Activated CD8-positive, alpha-beta memory T cell treated with anti-CD3 and anti-CD28 coated beads, Interleukin-2, amount 10 ng/mL, durations not matched to agents 7 days and 5 days (primary cell): ENCODE measurements at regions not wholly inside any gene's neighbourhood (a gene's known extent, or its start where the extent isn't known, plus 50 kb on each side); places are given as distances from the start of the nearest gene placed in this dataset.

Experiments used
- ATAC-seq: fragments of 150-1000 bp; cut with Tn5 transposase; one replicate; pipeline ENCODE4 v1.10.0; 2021; ENCODE audit warnings: moderate library complexity
- CTCF ChIA-PET: fragments of 350-600 bp; sonication (Branson Sonifier 250); formaldehyde crosslinking; loops from one replicate; lab custom pipeline; 2021; ENCODE audit warnings: antibody characterized with exemption; lab: Charles Lee
- DNase-seq: peaks from one replicate; pipeline ENCODE4 v3.0.0-alpha.2; 2020
- H3K27ac Mint-ChIP-seq: one replicate; pipeline ENCODE4 v1.8.0; 2021; ENCODE audit warnings: mild to moderate bottlenecking, mixed read lengths
- H3K27me3 Mint-ChIP-seq: one replicate; pipeline ENCODE4 v1.8.0; 2021; ENCODE audit warnings: mixed read lengths
- H3K36me3 Mint-ChIP-seq: one replicate; pipeline ENCODE4 v1.8.0; 2021; ENCODE audit warnings: mild to moderate bottlenecking, mixed read lengths
- H3K4me1 Mint-ChIP-seq: one replicate; pipeline ENCODE4 v1.8.0; 2021; ENCODE audit warnings: mixed read lengths
- H3K4me3 Mint-ChIP-seq: one replicate; pipeline ENCODE4 v1.8.0; 2021; ENCODE audit warnings: mild to moderate bottlenecking, moderate library complexity, mixed read lengths
- H3K9me3 Mint-ChIP-seq: one replicate; pipeline ENCODE4 v1.8.0; 2022; ENCODE audit warnings: low read depth, mixed read lengths

GRCh38 chr7:109308816-109309215, 739.1 kb downstream of the DNAJB9 start:
- no peaks in the 10 kb centered on the region for H3K4me1 Mint-ChIP-seq
- no peaks in the 10 kb centered on the region for H3K27me3 Mint-ChIP-seq
- no peak overlapping the region for H3K4me3 Mint-ChIP-seq
- peaks cover 4% of the 10 kb centered on the region for H3K9me3 Mint-ChIP-seq
- CTCF ChIA-PET: no interaction called here
- no peak for DNase-seq
- no peak for ATAC-seq
- no peak overlapping the region for H3K27ac Mint-ChIP-seq
- no peaks in the 10 kb centered on the region for H3K36me3 Mint-ChIP-seq

GRCh38 chr7:109309790-109310189, 740.1 kb downstream of the DNAJB9 start:
- CTCF ChIA-PET: no interaction called here
- Mint-ChIP-seq H3K27me3 (no peaks in the 10 kb centered on the region), H3K9me3 (peaks cover 4% of the 10 kb centered on the region), H3K36me3 (no peaks in the 10 kb centered on the region), H3K4me1 (no peaks in the 10 kb centered on the region), H3K27ac (no peak overlapping the region), H3K4me3 (no peak overlapping the region)
- no peak for DNase-seq
- no peak for ATAC-seq

DNA sequence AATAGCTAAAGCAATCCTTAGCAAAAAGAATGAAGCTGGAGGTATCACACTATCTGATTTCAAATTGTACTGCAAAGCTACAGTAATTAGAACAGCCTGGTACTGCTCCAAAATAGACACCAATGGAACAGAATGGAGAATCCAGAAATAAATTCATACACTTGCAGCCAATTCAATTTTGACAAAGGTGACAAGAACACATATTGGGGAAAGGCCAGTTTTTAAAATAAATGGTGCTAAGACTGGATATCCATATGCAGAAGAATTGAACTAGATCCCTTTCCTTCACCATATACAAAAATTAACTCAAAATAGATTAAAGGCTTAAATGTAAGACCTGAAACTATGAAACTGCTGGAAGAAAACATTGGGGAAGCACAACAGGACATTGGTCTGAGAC, 748.5 kb downstream of the DNAJB9 start:
- ATAC-seq (no peak), DNase-seq (no peak)
- Mint-ChIP-seq H3K36me3 (no peaks in the 10 kb centered on the region), H3K4me3 (no peak overlapping the region), H3K9me3 (peaks cover 2% of the 10 kb centered on the region), H3K27ac (no peak overlapping the region), H3K4me1 (no peaks in the 10 kb centered on the region), H3K27me3 (no peaks in the 10 kb centered on the region)
- CTCF ChIA-PET: no interaction called here

GRCh38 chr7:109322833-109323232, 753.2 kb downstream of the DNAJB9 start:
- Mint-ChIP-seq H3K4me3 (no peak overlapping the region), H3K36me3 (no peaks in the 10 kb centered on the region), H3K27me3 (no peaks in the 10 kb centered on the region), H3K4me1 (no peaks in the 10 kb centered on the region), H3K9me3 (peaks cover 2% of the 10 kb centered on the region), H3K27ac (no peak overlapping the region)
- no peak for ATAC-seq
- no peak for DNase-seq
- CTCF ChIA-PET: no interaction called here

GRCh38 chr7:109331423-109331822, 761.7 kb downstream of the DNAJB9 start:
- H3K36me3 Mint-ChIP-seq: no peaks in the 10 kb centered on the region
- DNase-seq (no peak), ATAC-seq (no peak)
- H3K4me1 Mint-ChIP-seq: no peaks in the 10 kb centered on the region
- CTCF ChIA-PET: no interaction called here
- no peak overlapping the region for H3K27ac Mint-ChIP-seq
- H3K4me3 Mint-ChIP-seq: no peak overlapping the region
- no peaks in the 10 kb centered on the region for H3K27me3 Mint-ChIP-seq
- H3K9me3 Mint-ChIP-seq: no peaks in the 10 kb centered on the region

- Mint-ChIP-seq H3K4me3 (no peak overlapping the region), H3K27ac (no peak overlapping the region), H3K27me3 (no peaks in the 10 kb centered on the region), H3K9me3 (peaks cover 5% of the 10 kb centered on the region), H3K4me1 (no peaks in the 10 kb centered on the region), H3K36me3 (no peaks in the 10 kb centered on the region)
- ATAC-seq: no peak
- no peak for DNase-seq
- CTCF ChIA-PET: no interaction called here
These were observed 766.3 kb downstream of the DNAJB9 start for GRCh38 chr7:109335951-109336350.

DNA sequence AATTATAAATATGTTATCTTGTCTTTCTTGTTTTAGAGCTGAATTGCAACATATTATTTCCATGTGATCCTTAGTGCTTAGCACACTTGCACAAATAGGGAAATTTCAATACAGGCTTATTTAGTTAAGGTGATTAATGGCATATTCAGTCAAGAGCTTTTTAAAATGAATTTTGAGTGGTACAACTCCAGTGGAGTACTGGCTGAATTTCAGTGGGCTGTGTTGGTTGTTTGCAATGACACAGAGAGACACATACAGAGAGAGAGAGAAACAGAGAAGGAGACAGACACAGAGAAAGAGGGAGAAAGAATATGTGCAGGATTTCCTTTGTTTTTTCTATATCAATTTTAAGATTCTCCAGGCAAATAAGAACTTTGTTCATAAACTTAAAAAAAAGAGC, 766.9 kb downstream of the DNAJB9 start:
- ATAC-seq: no peak
- Mint-ChIP-seq H3K27ac (no peak overlapping the region), H3K4me1 (no peaks in the 10 kb centered on the region), H3K4me3 (no peak overlapping the region), H3K27me3 (no peaks in the 10 kb centered on the region), H3K36me3 (no peaks in the 10 kb centered on the region), H3K9me3 (peaks cover 5% of the 10 kb centered on the region)
- CTCF ChIA-PET: no interaction called here
- DNase-seq: no peak

- H3K4me1 Mint-ChIP-seq: no peaks in the 10 kb centered on the region
- H3K9me3 Mint-ChIP-seq: peaks cover 5% of the 10 kb centered on the region
- ATAC-seq (no peak), DNase-seq (no peak)
- no peaks in the 10 kb centered on the region for H3K36me3 Mint-ChIP-seq
- no peak overlapping the region for H3K4me3 Mint-ChIP-seq
- no peaks in the 10 kb centered on the region for H3K27me3 Mint-ChIP-seq
- CTCF ChIA-PET: no interaction called here
- H3K27ac Mint-ChIP-seq: no peak overlapping the region
These were observed 774.0 kb downstream of the DNAJB9 start for GRCh38 chr7:109343678-109344077.

DNA sequence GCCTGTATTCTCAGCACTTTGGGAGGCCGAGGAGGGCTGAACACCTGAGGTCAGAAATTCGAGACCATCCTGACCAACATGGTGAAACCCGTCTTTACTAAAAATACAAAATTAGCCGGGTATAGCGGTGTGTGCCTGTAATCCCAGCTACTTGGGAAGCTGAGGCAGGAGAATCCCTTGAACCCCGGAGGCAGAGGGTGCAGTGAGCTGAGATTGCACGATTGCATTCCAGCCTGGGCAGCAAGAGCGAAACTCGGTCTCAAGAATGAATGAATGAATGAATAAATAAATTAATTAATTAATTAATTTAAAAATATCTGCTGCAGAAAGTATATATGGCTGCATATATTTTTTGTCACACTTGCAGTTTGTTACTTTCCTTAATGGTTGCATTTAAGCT, 781.8 kb downstream of the DNAJB9 start:
- Mint-ChIP-seq H3K4me3 (no peak overlapping the region), H3K27ac (no peak overlapping the region), H3K27me3 (no peaks in the 10 kb centered on the region), H3K36me3 (no peaks in the 10 kb centered on the region), H3K9me3 (no peaks in the 10 kb centered on the region), H3K4me1 (no peaks in the 10 kb centered on the region)
- CTCF ChIA-PET: no interaction called here
- DNase-seq (no peak), ATAC-seq (no peak)

GRCh38 chr7:109354000-109354399, 784.3 kb downstream of the DNAJB9 start:
- Mint-ChIP-seq H3K36me3 (no peaks in the 10 kb centered on the region), H3K27me3 (no peaks in the 10 kb centered on the region), H3K27ac (no peak overlapping the region), H3K4me1 (no peaks in the 10 kb centered on the region), H3K4me3 (no peak overlapping the region), H3K9me3 (no peaks in the 10 kb centered on the region)
- CTCF ChIA-PET: no interaction called here
- DNase-seq (no peak), ATAC-seq (no peak)

GRCh38 chr7:109354552-109354951, 784.9 kb downstream of the DNAJB9 start:
- ATAC-seq (no peak), DNase-seq (no peak)
- Mint-ChIP-seq H3K27ac (no peak overlapping the region), H3K27me3 (no peaks in the 10 kb centered on the region), H3K4me1 (no peaks in the 10 kb centered on the region), H3K4me3 (no peak overlapping the region), H3K9me3 (no peaks in the 10 kb centered on the region), H3K36me3 (no peaks in the 10 kb centered on the region)
- CTCF ChIA-PET: no interaction called here

- CTCF ChIA-PET: no interaction called here
- Mint-ChIP-seq H3K36me3 (no peaks in the 10 kb centered on the region), H3K27ac (no peak overlapping the region), H3K9me3 (no peaks in the 10 kb centered on the region), H3K4me3 (no peak overlapping the region), H3K4me1 (no peaks in the 10 kb centered on the region), H3K27me3 (no peaks in the 10 kb centered on the region)
- ATAC-seq (no peak), DNase-seq (no peak)
These were observed 806.1 kb downstream of the DNAJB9 start for GRCh38 chr7:109375823-109376222.

DNA sequence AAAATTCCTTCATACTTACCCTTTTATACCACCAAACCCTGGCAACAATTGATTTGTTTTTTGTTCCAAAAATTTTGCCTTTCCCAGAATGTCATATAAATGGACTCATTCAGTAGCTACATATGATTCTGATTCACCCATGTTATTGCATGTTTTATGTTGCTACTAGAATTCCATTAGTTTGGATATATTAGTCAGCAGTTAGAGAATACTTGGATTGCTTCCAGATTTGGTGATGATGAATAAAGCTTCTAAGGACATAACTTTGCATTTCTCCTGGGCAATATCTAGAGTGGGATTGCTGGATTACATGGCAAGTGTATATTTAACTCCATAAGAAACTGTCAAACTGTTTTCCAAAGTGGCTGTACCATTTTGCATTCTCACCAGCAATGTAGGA, 806.9 kb downstream of the DNAJB9 start:
- Mint-ChIP-seq H3K9me3 (no peaks in the 10 kb centered on the region), H3K4me1 (no peaks in the 10 kb centered on the region), H3K36me3 (no peaks in the 10 kb centered on the region), H3K4me3 (no peak overlapping the region), H3K27ac (no peak overlapping the region), H3K27me3 (no peaks in the 10 kb centered on the region)
- CTCF ChIA-PET: no interaction called here
- no peak for ATAC-seq
- DNase-seq: no peak

GRCh38 chr7:109377076-109377884, 807.6 kb downstream of the DNAJB9 start:
- Mint-ChIP-seq H3K9me3 (no peaks in the 10 kb centered on the region), H3K27me3 (no peaks in the 10 kb centered on the region), H3K27ac (no peak overlapping the region), H3K36me3 (no peaks in the 10 kb centered on the region), H3K4me3 (no peak overlapping the region), H3K4me1 (no peaks in the 10 kb centered on the region)
- DNase-seq (no peak), ATAC-seq (no peak)
- CTCF ChIA-PET: no interaction called here
